Mesenchymal stem cell (in vitro differentiated cells and primary cell): ENCODE measurements at regions not wholly inside any gene's neighbourhood (a gene's known extent, or its start where the extent isn't known, plus 50 kb on each side); places are given as distances from the start of the nearest gene placed in this dataset.

Source experiments
- DNase-seq: peaks from one replicate; pipeline ENCODE4 v3.0.0-alpha.2; 2013
- H2AFZ ChIP-seq: one replicate; pipeline ENCODE4 v1.6.1; 2013; ENCODE audit warnings: low read depth, mild to moderate bottlenecking, control low read depth, inconsistent platforms, low read length, moderate library complexity
- H2AK5ac ChIP-seq: 2 replicates; pipeline ENCODE4 v1.6.1; 2013; ENCODE audit warnings: low read length, moderate library complexity, mild to moderate bottlenecking, inconsistent platforms; ENCODE audit not compliant: severe bottlenecking
- H2BK120ac ChIP-seq: one replicate; pipeline ENCODE4 v1.6.1; 2013; ENCODE audit warnings: low read depth, mild to moderate bottlenecking, inconsistent platforms, low read length, moderate library complexity
- H2BK12ac ChIP-seq, 2 experiments: one replicate each; pipeline ENCODE4 v1.6.1; 2013; ENCODE audit warnings: inconsistent platforms in 2 of 2, low read length in 2 of 2, mild to moderate bottlenecking in 2 of 2, moderate library complexity in 2 of 2, control low read depth in 1 of 2
- H2BK15ac ChIP-seq: one replicate; pipeline ENCODE4 v1.6.1; 2013; ENCODE audit warnings: mild to moderate bottlenecking, low read depth, inconsistent platforms; ENCODE audit not compliant: poor library complexity, severe bottlenecking
- H2BK5ac ChIP-seq: 2 replicates; pipeline ENCODE4 v1.6.1; 2013; ENCODE audit warnings: low read depth, mild to moderate bottlenecking, low read length, control low read depth, inconsistent platforms; ENCODE audit not compliant: poor library complexity, severe bottlenecking
- H3K14ac ChIP-seq, 2 experiments: one replicate each; pipeline ENCODE4 v1.6.1; 2013; ENCODE audit warnings: inconsistent platforms in 2 of 2, low read length in 2 of 2, control low read depth in 1 of 2, mild to moderate bottlenecking in 1 of 2, moderate library complexity in 1 of 2
- H3K18ac ChIP-seq, 2 experiments: one replicate each; pipeline ENCODE4 v1.6.1; 2013; ENCODE audit warnings: inconsistent platforms in 2 of 2, low read length in 2 of 2, control low read depth in 1 of 2, low read depth in 1 of 2, mild to moderate bottlenecking in 1 of 2
- H3K23ac ChIP-seq, 2 experiments: one replicate each; pipeline ENCODE4 v1.6.1; 2013; ENCODE audit warnings: inconsistent platforms in 2 of 2, low read length in 2 of 2, mild to moderate bottlenecking in 2 of 2, moderate library complexity in 2 of 2, control low read depth in 1 of 2
- H3K27ac ChIP-seq: 2 replicates; pipeline ENCODE4 v1.5.1; 2013; ENCODE audit warnings: mild to moderate bottlenecking, moderate library complexity, low read length, control low read depth, inconsistent platforms; ENCODE audit not compliant: poor library complexity, severe bottlenecking
- H3K27me3 ChIP-seq, 2 experiments: 2 replicates each; pipeline versions ENCODE4 v1.6.1 to v1.7.0; 2013; ENCODE audit warnings: low read length in 2 of 2, mild to moderate bottlenecking in 2 of 2, moderate library complexity in 2 of 2, control low read depth in 1 of 2, inconsistent platforms in 1 of 2; ENCODE audit not compliant: control insufficient read depth in 1 of 2, insufficient read depth in 1 of 2
- H3K36me3 ChIP-seq, 2 experiments: 2 replicates each; pipeline versions ENCODE4 v1.6.1 to v1.7.0; 2013; ENCODE audit warnings: low read length in 2 of 2, control low read depth in 1 of 2, inconsistent platforms in 1 of 2, low read depth in 1 of 2, mild to moderate bottlenecking in 1 of 2; ENCODE audit not compliant: insufficient read depth in 2 of 2, control insufficient read depth in 1 of 2
- H3K4ac ChIP-seq, 2 experiments: one replicate each; pipeline ENCODE4 v1.6.1; 2013; ENCODE audit warnings: inconsistent platforms in 2 of 2, low read length in 2 of 2, mild to moderate bottlenecking in 2 of 2, moderate library complexity in 2 of 2, control low read depth in 1 of 2, low read depth in 1 of 2
- H3K4me1 ChIP-seq: 2 replicates; pipeline ENCODE4 v1.6.1; 2013; ENCODE audit warnings: low read depth, low read length, control low read depth; ENCODE audit not compliant: control insufficient read depth, insufficient read depth
- H3K4me2 ChIP-seq: 2 replicates; pipeline ENCODE4 v1.6.1; 2013; ENCODE audit warnings: low read length, mild to moderate bottlenecking, inconsistent platforms; ENCODE audit not compliant: poor library complexity, severe bottlenecking
- H3K4me3 ChIP-seq, 2 experiments: 2 replicates each; pipeline versions ENCODE4 v1.5.1 to v1.7.0; 2013; ENCODE audit warnings: low read length in 2 of 2, mild to moderate bottlenecking in 2 of 2, control low read depth in 1 of 2, low read depth in 1 of 2; ENCODE audit not compliant: insufficient read depth in 1 of 2
- H3K79me1 ChIP-seq: replicated peaks from 2 replicates; pipeline ENCODE4 v1.6.1; 2013; ENCODE audit warnings: mild to moderate bottlenecking, control low read depth, low read length, inconsistent platforms; ENCODE audit not compliant: poor library complexity, severe bottlenecking
- H3K9ac ChIP-seq: 2 replicates; pipeline ENCODE4 v1.7.0; 2013; ENCODE audit warnings: mild to moderate bottlenecking, low read length, moderate library complexity
- H3K9me3 ChIP-seq: 2 replicates; pipeline ENCODE4 v1.7.0; 2013; ENCODE audit warnings: mild to moderate bottlenecking, low read length; ENCODE audit not compliant: control insufficient read depth
- H4K8ac ChIP-seq: one replicate; pipeline ENCODE4 v1.6.1; 2013; ENCODE audit warnings: inconsistent platforms, mild to moderate bottlenecking, low read length, moderate library complexity
- H4K91ac ChIP-seq: one replicate; pipeline ENCODE4 v1.6.1; 2013; ENCODE audit warnings: mild to moderate bottlenecking, low read length, inconsistent platforms
- WGBS: methylation state at CpG from one replicate; pipeline ENCODE4 v1.1.7; 2013; ENCODE audit warnings: mixed read lengths; 5-methylcytosine and 5-hydroxymethylcytosine counted together

DNA sequence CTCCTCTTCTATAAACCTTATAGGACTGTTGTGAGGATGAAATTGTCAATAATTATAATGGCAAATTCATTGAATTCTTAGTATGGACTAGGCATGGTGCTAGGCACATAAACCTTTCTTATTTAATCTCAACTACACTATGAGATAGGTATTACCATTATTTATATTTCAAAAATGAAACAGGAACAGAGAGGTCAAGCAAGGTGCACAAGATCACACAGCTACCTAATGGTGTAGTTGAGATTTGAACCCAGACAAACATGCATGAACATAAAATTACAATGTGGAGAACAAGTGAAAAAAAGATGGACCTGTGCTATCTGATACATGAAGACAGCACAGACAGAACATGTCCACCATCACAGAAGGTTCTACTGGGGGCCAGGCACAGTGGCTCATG, 156.7 kb downstream of the AXIN2 start:
- no peak overlapping the region for H3K4me2 ChIP-seq
- no peak overlapping the region for H4K91ac ChIP-seq
- H3K9ac ChIP-seq = no peak overlapping the region
- no peak overlapping the region for H2AK5ac ChIP-seq
- H2AFZ ChIP-seq = no peak overlapping the region
- H3K4ac ChIP-seq = no peak overlapping the region
- no peaks in the 10 kb centered on the region for H3K36me3 ChIP-seq
- no peaks in the 10 kb centered on the region for H3K4me1 ChIP-seq
- H3K14ac ChIP-seq = no peak overlapping the region
- H3K23ac ChIP-seq = no peak overlapping the region
- no peaks in the 10 kb centered on the region for H3K9me3 ChIP-seq
- no peak overlapping the region for H2BK120ac ChIP-seq
- no peak overlapping the region for H4K8ac ChIP-seq
- H2BK12ac ChIP-seq = no peak overlapping the region
- H3K79me1 ChIP-seq = no peaks in the 10 kb centered on the region
- H3K27me3 ChIP-seq = peaks cover 0 to 18% of the 10 kb centered on the region in 2 experiments
- no peak overlapping the region for H3K27ac ChIP-seq
- DNase-seq = no peak
- no peak overlapping the region for H3K4me3 ChIP-seq
- H3K18ac ChIP-seq = no peak overlapping the region
- no peak overlapping the region for H2BK5ac ChIP-seq
- H2BK15ac ChIP-seq = no peak overlapping the region

DNA sequence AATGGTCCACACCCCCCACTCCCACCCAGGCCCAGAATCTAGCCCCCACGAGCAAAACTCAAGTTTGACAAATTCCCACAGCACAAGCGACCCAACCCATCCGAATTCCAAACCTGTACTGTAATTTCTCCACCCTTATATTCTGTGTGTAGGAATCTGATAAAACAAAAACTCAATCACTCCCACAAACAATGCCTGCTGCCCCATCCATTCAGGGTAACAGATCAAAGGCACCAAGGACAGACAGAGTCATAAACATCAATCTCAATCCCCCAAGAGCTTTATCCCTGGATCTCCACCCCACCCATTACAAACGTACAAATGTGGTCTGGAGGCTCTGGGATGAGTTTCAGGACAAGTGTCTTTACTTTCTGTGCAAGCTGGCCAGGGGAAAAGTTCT, 157.8 kb downstream of the AXIN2 start:
- Histone ChIP-seq H3K4me1 (no peaks in the 10 kb centered on the region), H3K4ac (no peak overlapping the region), H3K4me3 (no peak overlapping the region), H4K8ac (no peak overlapping the region), H3K27ac (no peak overlapping the region), H3K27me3 (peaks cover 0 to 18% of the 10 kb centered on the region in 2 experiments), H3K23ac (no peak overlapping the region), H3K79me1 (no peaks in the 10 kb centered on the region), H3K36me3 (no peaks in the 10 kb centered on the region), H2BK15ac (no peak overlapping the region), H3K18ac (no peak overlapping the region), H4K91ac (no peak overlapping the region), H3K9ac (no peak overlapping the region), H2AK5ac (no peak overlapping the region), H2BK120ac (no peak overlapping the region), H3K14ac (no peak overlapping the region), H3K4me2 (no peak overlapping the region), H3K9me3 (no peaks in the 10 kb centered on the region), H2BK12ac (no peak overlapping the region), H2BK5ac (no peak overlapping the region), H2AFZ (no peak overlapping the region)
- no peak for DNase-seq
- whole genome bisulfite sequencing = 51% methylated on average over 3 of the region's 4 CpGs

DNA sequence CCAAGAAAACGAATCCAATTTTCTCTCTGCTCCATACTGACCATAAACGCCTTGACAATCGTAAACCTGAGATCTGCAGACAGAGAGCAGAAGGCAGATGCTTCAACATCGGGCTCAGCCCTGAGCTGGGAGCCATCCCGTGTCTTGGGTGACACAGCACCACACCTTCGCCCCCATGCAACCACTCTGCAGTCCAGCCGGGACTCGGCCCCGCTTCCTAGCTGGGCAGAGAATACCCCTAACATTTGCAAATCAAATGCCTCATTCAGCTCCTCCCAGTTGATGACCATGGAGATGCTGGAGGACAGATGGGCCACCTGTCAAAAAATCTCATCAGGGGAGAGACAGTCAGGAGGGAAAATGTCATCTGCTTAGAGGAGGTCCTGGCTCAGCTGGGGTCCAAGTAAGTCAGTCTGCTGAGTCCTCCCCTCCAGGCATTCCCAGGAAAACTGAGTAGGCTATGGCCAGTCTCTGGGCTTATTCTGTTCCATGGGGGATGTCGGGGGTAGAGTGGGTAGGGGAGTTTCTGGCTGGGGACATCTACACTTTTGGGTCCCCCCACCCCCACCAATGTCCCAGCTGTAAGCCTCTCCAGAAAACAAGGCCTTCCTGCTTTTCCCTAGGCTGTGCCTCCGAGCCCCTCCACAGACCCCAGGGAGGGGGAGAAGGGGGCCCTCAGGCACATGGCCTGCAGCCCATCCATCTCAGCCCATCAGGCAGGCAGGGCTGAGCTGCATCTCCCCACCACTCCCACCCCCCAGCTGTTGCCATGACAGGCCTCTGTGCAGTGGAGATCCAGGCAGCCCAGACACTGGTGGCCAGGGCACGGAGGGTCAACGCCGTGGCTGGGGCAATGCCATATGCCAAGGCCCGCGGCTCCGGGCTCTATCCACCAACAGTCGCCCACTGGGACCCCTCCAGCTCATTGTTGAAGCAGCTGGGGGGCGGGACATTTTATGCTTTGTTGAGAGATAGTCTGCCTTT, 158.6 kb downstream of the AXIN2 start:
- Histone ChIP-seq H3K36me3 (no peaks in the 10 kb centered on the region), H3K23ac (no peak overlapping the region), H2AFZ (no peak overlapping the region), H3K4me2 (no peak overlapping the region), H2BK5ac (no peak overlapping the region), H2BK120ac (no peak overlapping the region), H3K4ac (no peak overlapping the region), H3K79me1 (no peaks in the 10 kb centered on the region), H4K91ac (no peak overlapping the region), H2AK5ac (no peak overlapping the region), H3K18ac (no peak overlapping the region), H3K4me3 (no peak overlapping the region), H3K4me1 (no peaks in the 10 kb centered on the region), H3K9ac (no peak overlapping the region), H2BK15ac (no peak overlapping the region), H3K27ac (no peak overlapping the region), H3K14ac (no peak overlapping the region), H3K9me3 (no peaks in the 10 kb centered on the region), H2BK12ac (no peak overlapping the region), H4K8ac (no peak overlapping the region), H3K27me3 (peaks cover 0 to 18% of the 10 kb centered on the region in 2 experiments)
- WGBS = 84% methylated on average over 16 of the region's 19 CpGs
- no peak for DNase-seq

DNA sequence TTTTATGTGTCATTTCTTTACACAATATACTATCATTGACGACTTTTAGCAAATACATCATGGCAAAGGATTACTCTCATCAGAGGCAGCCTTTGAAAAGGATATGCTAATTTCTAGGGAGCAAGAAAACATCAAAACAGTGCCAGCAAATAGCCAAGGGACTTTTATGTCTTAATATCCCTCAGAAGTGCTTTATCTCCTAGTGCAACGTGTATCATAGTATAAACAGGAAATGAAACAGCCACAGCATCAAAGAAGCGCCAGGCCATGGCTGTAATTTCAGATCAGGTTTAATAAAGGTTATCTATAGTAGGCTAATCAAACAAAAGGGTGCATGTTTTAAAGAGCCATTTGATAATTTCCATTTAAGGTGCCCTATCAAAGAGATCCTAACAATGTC, 159.9 kb downstream of the AXIN2 start:
- Histone ChIP-seq H2BK15ac (no peak overlapping the region), H2BK5ac (no peak overlapping the region), H4K8ac (no peak overlapping the region), H3K27ac (no peak overlapping the region), H3K23ac (no peak overlapping the region), H3K27me3 (peaks cover 0 to 18% of the 10 kb centered on the region in 2 experiments), H3K18ac (no peak overlapping the region), H3K4ac (no peak overlapping the region), H3K79me1 (no peaks in the 10 kb centered on the region), H3K36me3 (no peaks in the 10 kb centered on the region), H2BK12ac (no peak overlapping the region), H4K91ac (no peak overlapping the region), H3K9me3 (no peaks in the 10 kb centered on the region), H3K14ac (no peak overlapping the region), H3K9ac (no peak overlapping the region), H3K4me3 (no peak overlapping the region), H3K4me1 (no peaks in the 10 kb centered on the region), H2AFZ (no peak overlapping the region), H2AK5ac (no peak overlapping the region), H2BK120ac (no peak overlapping the region), H3K4me2 (no peak overlapping the region)
- WGBS = 42% methylated on average over 2 of the region's 3 CpGs
- no peak for DNase-seq
